Endodermal cell (in vitro differentiated cells): ENCODE measurements at regions not wholly inside any gene's neighbourhood (a gene's known extent, or its start where the extent isn't known, plus 50 kb on each side); places are given as distances from the start of the nearest gene placed in this dataset.

Experiments used
- DNase-seq: peaks from one replicate; pipeline ENCODE4 v3.0.0-alpha.2; 2017
- H3K27ac ChIP-seq: 2 replicates; pipeline ENCODE4 v1.5.1; 2013; ENCODE audit warnings: mild to moderate bottlenecking, low read depth, low read length, moderate library complexity
- H3K27me3 ChIP-seq: 2 replicates; pipeline ENCODE4 v1.6.1; 2013; ENCODE audit warnings: mild to moderate bottlenecking, low read length, moderate library complexity; ENCODE audit not compliant: insufficient read depth, control insufficient read depth, poor library complexity, severe bottlenecking
- H3K36me3 ChIP-seq: 2 replicates; pipeline ENCODE4 v1.7.0; 2013; ENCODE audit warnings: mild to moderate bottlenecking, low read length, moderate library complexity; ENCODE audit not compliant: control insufficient read depth, insufficient read depth
- H3K4me1 ChIP-seq: one replicate; pipeline ENCODE4 v1.7.0; 2013; ENCODE audit warnings: low read length; ENCODE audit not compliant: control insufficient read depth, insufficient read depth
- H3K4me3 ChIP-seq: 2 replicates; pipeline ENCODE4 v1.5.1; 2013; ENCODE audit warnings: mild to moderate bottlenecking, low read length, moderate library complexity
- H3K9ac ChIP-seq: 2 replicates; pipeline ENCODE4 v1.6.1; 2013; ENCODE audit warnings: mild to moderate bottlenecking, low read length, moderate library complexity; ENCODE audit not compliant: poor library complexity, severe bottlenecking; ENCODE audit errors: extremely low read depth
- H3K9me3 ChIP-seq: 2 replicates; pipeline ENCODE4 v1.6.1; 2013; ENCODE audit warnings: mild to moderate bottlenecking, low read length, moderate library complexity; ENCODE audit not compliant: control insufficient read depth
- H3K27ac Mint-ChIP-seq: 2 replicates; pipeline ENCODE4 v1.8.0; 2020; ENCODE audit warnings: mixed read lengths
- H3K27me3 Mint-ChIP-seq: 2 replicates; pipeline ENCODE4 v1.8.0; 2021; ENCODE audit warnings: mild to moderate bottlenecking, mixed read lengths; ENCODE audit not compliant: insufficient read depth
- H3K36me3 Mint-ChIP-seq: 2 replicates; pipeline ENCODE4 v1.8.0; 2020; ENCODE audit warnings: low read depth, mixed read lengths
- H3K4me1 Mint-ChIP-seq: 2 replicates; pipeline ENCODE4 v1.8.0; 2020; ENCODE audit warnings: mixed read lengths
- H3K4me3 Mint-ChIP-seq: 2 replicates; pipeline ENCODE4 v1.8.0; 2020; ENCODE audit warnings: mild to moderate bottlenecking, moderate library complexity, mixed read lengths
- H3K9me3 Mint-ChIP-seq: 2 replicates; pipeline ENCODE4 v1.8.0; 2020; ENCODE audit warnings: mild to moderate bottlenecking, mixed read lengths
- WGBS, 2 experiments: methylation state at CpG; one replicate each; pipeline versions ENCODE4 v1.1.5 to v1.1.7; 2013; ENCODE audit warnings: missing lambda C conversion rate in 2 of 2, mixed read lengths in 1 of 2; ENCODE audit not compliant: insufficient coverage in 1 of 2, insufficient read length in 1 of 2; 5-methylcytosine and 5-hydroxymethylcytosine counted together
- TF ChIP-seq, protein P1 (sequence below): fragments of 200-600 bp; sonication (generic); conservative IDR thresholded peaks from 2 replicates; pipeline ENCODE4 v1.5.0; 2021; ENCODE audit warnings: antibody characterized with exemption, mild to moderate bottlenecking

GRCh38 chr3:83230376-83230775, 1468.9 kb upstream of the GBE1 start:
- WGBS, 2 experiments, result 100% methylated on average over 1 of the region's 1 CpG; no CpG with 5 or more reads in 1 of the 2 experiments
- no peak overlapping the region for H3K4me3 Mint-ChIP-seq

GRCh38 chr3:83226751-83227150, 1465.3 kb upstream of the GBE1 start:
- Mint-ChIP-seq H3K4me1 (peaks cover 4% of the 10 kb centered on the region), H3K36me3 (no peaks in the 10 kb centered on the region), H3K4me3 (no peak overlapping the region), H3K27me3 (no peaks in the 10 kb centered on the region), H3K9me3 (no peaks in the 10 kb centered on the region), H3K27ac (no peak overlapping the region)
- WGBS, 2 experiments, result 97% methylated on average over 3 of the region's 3 CpGs; no CpG with 5 or more reads in 1 of the 2 experiments
- Histone ChIP-seq H3K36me3 (no peaks in the 10 kb centered on the region), H3K27me3 (no peaks in the 10 kb centered on the region), H3K27ac (no peak overlapping the region), H3K4me3 (no peak overlapping the region), H3K9ac (no peak overlapping the region), H3K9me3 (no peaks in the 10 kb centered on the region), H3K4me1 (no peaks in the 10 kb centered on the region)
- TF ChIP-seq, protein P1, sequence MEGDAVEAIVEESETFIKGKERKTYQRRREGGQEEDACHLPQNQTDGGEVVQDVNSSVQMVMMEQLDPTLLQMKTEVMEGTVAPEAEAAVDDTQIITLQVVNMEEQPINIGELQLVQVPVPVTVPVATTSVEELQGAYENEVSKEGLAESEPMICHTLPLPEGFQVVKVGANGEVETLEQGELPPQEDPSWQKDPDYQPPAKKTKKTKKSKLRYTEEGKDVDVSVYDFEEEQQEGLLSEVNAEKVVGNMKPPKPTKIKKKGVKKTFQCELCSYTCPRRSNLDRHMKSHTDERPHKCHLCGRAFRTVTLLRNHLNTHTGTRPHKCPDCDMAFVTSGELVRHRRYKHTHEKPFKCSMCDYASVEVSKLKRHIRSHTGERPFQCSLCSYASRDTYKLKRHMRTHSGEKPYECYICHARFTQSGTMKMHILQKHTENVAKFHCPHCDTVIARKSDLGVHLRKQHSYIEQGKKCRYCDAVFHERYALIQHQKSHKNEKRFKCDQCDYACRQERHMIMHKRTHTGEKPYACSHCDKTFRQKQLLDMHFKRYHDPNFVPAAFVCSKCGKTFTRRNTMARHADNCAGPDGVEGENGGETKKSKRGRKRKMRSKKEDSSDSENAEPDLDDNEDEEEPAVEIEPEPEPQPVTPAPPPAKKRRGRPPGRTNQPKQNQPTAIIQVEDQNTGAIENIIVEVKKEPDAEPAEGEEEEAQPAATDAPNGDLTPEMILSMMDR, result no peak
- no peak for DNase-seq

More at GRCh38 chr3:83230376-83230775, 1468.9 kb upstream of the GBE1 start:
- H3K9me3 ChIP-seq, result no peaks in the 10 kb centered on the region
- TF ChIP-seq, protein P1, result no peak
- no peaks in the 10 kb centered on the region for H3K27me3 ChIP-seq
- H3K27ac ChIP-seq, result no peak overlapping the region
- Mint-ChIP-seq H3K27ac (no peak overlapping the region), H3K9me3 (no peaks in the 10 kb centered on the region), H3K4me1 (peaks cover 4% of the 10 kb centered on the region), H3K36me3 (no peaks in the 10 kb centered on the region), H3K27me3 (no peaks in the 10 kb centered on the region)
- H3K36me3 ChIP-seq, result no peaks in the 10 kb centered on the region
- no peak overlapping the region for H3K4me3 ChIP-seq
- no peaks in the 10 kb centered on the region for H3K4me1 ChIP-seq
- no peak overlapping the region for H3K9ac ChIP-seq
- DNase-seq, result no peak

GRCh38 chr3:83224101-83224868, 1462.8 kb upstream of the GBE1 start:
- Mint-ChIP-seq H3K27me3 (no peaks in the 10 kb centered on the region), H3K9me3 (no peaks in the 10 kb centered on the region), H3K36me3 (no peaks in the 10 kb centered on the region), H3K4me3 (no peak overlapping the region), H3K27ac (no peak overlapping the region), H3K4me1 (no peaks in the 10 kb centered on the region)
- H3K4me1 ChIP-seq, result no peaks in the 10 kb centered on the region
- H3K36me3 ChIP-seq, result no peaks in the 10 kb centered on the region
- no peaks in the 10 kb centered on the region for H3K9me3 ChIP-seq
- no peak overlapping the region for H3K9ac ChIP-seq
- DNase-seq, result no peak
- H3K4me3 ChIP-seq, result no peak overlapping the region
- TF ChIP-seq, protein P1, result no peak
- WGBS, 2 experiments, result 96 to 100% methylated on average over 1 to 5 of the region's 5 CpGs
- H3K27me3 ChIP-seq, result no peaks in the 10 kb centered on the region
- no peak overlapping the region for H3K27ac ChIP-seq
